Fibroblast of pulmonary artery (primary cell): ENCODE measurements at regions not wholly inside any gene's neighbourhood (a gene's known extent, or its start where the extent isn't known, plus 50 kb on each side); places are given as distances from the start of the nearest gene placed in this dataset.
A peak's percentile ranks its signal among the peaks of the same experiment; 100 is the strongest.

ENCODE experiments used
- DNase-seq: peaks from one replicate; pipeline ENCODE4 v3.0.0-alpha.2; 2010; ENCODE audit warnings: low read depth
- H3K4me3 ChIP-seq: replicated peaks from 2 replicates; pipeline ENCODE4 v1.5.1; 2011; ENCODE audit warnings: low read depth, mild to moderate bottlenecking, control low read depth, low read length, moderate library complexity
- TF ChIP-seq, protein P1 (sequence below): IDR thresholded peaks from 2 replicates; pipeline ENCODE4 v1.5.1; 2011; ENCODE audit warnings: mild to moderate bottlenecking, control low read depth, low read length, inconsistent platforms; ENCODE audit errors: missing control alignments

DNA sequence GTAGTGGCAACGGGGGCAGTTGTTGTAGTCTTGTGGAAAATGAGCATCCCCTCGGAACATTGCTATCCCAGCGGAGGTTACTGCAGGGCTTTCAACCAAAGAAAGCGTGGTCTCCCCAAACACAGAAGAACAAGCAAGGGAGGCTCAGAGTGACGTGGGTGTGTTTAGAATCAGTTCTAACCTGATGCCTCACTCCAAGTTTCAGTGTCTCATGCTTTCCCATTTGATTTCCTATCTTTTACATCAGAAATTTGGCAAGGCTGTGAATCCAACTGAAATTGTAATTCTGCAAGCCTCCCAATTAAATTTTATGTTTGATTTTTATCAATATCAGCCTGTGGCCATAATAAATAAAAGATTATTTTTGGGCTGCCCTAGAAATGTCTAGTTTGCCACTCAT lies 156.1 kb upstream of the LNX1 start:
- TF ChIP-seq, protein P1, sequence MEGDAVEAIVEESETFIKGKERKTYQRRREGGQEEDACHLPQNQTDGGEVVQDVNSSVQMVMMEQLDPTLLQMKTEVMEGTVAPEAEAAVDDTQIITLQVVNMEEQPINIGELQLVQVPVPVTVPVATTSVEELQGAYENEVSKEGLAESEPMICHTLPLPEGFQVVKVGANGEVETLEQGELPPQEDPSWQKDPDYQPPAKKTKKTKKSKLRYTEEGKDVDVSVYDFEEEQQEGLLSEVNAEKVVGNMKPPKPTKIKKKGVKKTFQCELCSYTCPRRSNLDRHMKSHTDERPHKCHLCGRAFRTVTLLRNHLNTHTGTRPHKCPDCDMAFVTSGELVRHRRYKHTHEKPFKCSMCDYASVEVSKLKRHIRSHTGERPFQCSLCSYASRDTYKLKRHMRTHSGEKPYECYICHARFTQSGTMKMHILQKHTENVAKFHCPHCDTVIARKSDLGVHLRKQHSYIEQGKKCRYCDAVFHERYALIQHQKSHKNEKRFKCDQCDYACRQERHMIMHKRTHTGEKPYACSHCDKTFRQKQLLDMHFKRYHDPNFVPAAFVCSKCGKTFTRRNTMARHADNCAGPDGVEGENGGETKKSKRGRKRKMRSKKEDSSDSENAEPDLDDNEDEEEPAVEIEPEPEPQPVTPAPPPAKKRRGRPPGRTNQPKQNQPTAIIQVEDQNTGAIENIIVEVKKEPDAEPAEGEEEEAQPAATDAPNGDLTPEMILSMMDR = no peak
- no peak for DNase-seq
- no peak overlapping the region for H3K4me3 ChIP-seq

DNA sequence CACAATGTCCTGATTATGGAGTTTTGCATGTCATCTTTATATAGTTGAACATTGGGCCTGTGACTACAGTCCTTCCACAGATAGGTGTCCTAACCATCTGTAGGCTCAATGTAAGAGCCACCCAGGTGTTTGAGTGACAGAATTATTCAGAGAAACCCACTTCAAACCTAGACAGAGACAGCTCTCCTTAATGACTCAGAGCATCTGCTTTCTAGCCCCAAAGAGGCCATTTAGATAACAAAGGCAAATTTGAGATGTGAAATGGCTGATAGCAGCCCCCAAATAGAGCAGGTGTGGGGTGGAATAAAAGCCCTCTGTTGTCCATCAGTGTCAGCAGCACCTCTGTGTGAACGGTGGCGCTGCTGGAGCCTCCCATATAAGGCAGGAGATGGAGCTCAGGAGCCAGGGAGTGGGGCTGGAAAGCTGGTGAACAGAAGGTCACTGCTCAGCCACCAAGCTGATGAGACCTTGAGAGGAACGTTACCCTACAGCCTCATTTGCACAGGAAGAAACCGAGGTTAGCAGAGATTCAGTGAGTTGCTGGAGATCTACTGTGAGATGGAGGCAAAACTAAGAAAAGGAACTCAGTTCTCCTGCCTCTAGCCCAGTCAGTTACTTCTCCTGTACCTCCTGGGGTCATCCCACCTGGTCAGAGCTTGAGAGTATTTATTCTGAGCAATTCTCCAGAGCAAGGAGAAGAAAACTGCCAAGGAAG lies 153.3 kb upstream of the LNX1 start:
- no peak for DNase-seq
- TF ChIP-seq, protein P1 = no peak
- no peak overlapping the region for H3K4me3 ChIP-seq

DNA sequence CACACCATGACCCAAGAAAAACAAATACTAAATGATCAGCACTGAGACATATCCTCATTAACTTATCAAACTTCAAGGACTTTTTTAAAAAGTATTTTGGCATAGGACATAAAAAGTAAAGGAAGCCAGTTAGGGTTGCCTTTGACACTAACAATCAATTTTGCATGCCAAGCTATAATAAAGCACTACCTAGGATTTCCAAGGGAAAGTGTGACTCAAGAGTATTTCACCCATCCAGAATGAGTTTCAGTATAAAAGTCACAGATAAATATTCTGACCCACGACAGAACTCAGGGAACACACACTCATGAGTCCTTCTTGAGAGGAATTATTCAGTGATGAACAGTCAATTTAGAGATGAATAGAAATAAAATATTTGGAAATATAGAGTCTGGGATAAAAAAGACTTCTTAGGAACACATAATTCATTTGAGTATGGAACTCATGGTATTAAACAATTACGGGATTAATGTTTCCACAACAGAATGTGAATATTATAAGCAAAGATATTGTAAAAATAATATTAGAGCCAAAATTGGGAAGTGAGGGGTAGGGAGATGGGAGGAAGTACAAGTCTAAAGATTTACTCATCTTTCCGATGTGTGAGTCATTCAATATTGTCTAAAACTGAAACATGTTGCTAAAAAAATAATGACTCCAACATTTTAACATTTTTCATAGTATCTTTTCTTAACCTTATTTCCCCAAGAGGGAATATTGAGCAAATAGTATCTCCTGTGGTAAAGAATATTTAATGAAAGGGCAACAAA lies 143.5 kb upstream of the LNX1 start:
- H3K4me3 ChIP-seq = peak overlapping the region; percentile 1
- peak; percentile 49 for DNase-seq
- TF ChIP-seq, protein P1 = no peak

DNA sequence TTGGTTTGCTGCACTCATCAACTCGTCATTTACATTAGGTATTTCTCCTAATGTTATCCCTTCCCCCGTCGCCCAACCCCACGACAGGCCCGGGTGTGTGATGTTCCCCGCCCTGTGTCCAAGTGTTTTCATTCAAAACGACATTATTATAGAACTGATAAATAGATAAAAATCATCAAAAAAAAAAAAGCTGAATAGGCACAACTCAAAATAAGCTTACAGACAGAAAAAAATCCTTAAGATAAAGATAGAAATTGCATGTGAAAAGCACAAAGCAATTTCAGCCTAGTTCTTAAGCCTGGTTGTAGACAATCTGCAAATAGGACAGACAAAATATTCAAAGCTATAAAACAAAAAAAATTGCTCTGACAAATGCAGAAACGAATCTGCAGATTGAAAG lies 142.9 kb upstream of the LNX1 start:
- H3K4me3 ChIP-seq = no peak overlapping the region
- no peak for DNase-seq
- TF ChIP-seq, protein P1 = no peak

DNA sequence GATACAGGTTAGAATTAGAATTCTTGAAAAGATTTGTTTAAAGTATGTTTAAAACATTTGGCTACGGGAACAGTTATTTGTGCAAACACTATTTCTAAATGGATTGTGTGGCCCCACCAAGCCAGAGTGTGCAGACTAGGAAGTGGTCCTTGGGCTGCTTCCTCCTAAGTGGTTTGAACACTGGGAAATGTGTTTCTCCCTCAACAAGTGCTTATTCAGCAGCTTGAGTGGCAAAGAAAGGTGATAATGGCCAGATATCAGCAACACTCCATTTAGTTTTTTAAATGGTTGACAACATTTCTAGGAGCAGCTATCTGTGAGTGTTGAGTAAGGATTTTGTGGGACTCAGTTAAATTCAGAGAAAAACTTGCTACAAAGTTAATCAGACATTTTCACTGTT lies 141.4 kb upstream of the LNX1 start:
- DNase-seq = no peak
- TF ChIP-seq, protein P1 = no peak
- H3K4me3 ChIP-seq = no peak overlapping the region

DNA sequence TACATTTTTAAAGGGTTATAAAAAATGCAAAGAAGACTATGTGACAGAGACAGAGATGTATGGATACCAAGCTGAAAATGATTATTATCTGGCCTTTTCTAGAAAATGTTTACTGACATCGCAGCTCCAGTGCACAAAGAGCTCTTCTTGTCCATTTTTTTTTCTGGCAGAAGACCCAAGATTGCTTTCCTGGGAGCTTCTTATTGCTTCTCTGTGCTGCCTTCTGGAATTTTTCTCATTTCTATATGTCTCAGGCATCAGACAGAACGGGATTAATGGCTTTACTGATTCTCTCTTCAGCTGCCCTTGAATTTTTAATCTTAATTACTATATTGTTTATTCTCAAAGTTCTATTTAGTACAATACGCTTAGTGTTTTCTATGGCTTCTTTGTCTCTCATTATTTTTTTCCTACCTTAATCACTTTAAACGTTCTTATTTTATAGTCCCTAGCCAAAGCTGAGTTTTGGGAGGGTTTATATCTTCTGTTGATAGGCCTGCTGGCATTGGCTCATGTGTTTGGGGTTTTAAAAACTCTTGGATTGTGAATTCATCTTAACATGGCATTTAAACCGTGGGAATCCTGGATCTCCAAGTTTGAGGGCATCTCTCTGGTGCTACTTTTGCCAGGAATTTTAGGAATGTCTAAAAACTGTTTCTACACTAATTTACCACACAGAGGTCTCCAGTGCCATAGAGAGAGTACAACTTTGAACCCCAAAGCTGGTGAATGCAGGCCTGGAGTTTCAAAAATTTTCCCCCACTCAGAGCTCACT lies 138.9 kb upstream of the LNX1 start:
- TF ChIP-seq, protein P1 = no peak
- DNase-seq = no peak
- no peak overlapping the region for H3K4me3 ChIP-seq
